Type B pancreatic cell (in vitro differentiated cells): ENCODE measurements at regions not wholly inside any gene's neighbourhood (a gene's known extent, or its start where the extent isn't known, plus 50 kb on each side); places are given as distances from the start of the nearest gene placed in this dataset.

Source experiments
- DNase-seq: peaks from one replicate; pipeline ENCODE4 v3.0.0; 2021; ENCODE audit warnings: mixed read lengths; ENCODE audit not compliant: unreplicated experiment; ENCODE audit errors: extremely low spot score
- H3K27ac Mint-ChIP-seq: 2 replicates; pipeline ENCODE4 v1.8.0; 2021; ENCODE audit warnings: mild to moderate bottlenecking, mixed read lengths
- H3K27me3 Mint-ChIP-seq: 2 replicates; pipeline ENCODE4 v1.8.0; 2021; ENCODE audit warnings: mixed read lengths
- H3K36me3 Mint-ChIP-seq: 2 replicates; pipeline ENCODE4 v1.8.0; 2021; ENCODE audit warnings: mixed read lengths
- H3K4me1 Mint-ChIP-seq: one replicate; pipeline ENCODE4 v1.8.0; 2021; ENCODE audit warnings: mixed read lengths; ENCODE audit not compliant: unreplicated experiment
- H3K4me3 Mint-ChIP-seq: 2 replicates; pipeline ENCODE4 v1.8.0; 2021; ENCODE audit warnings: mild to moderate bottlenecking, mixed read lengths
- H3K9me3 Mint-ChIP-seq: 2 replicates; pipeline ENCODE4 v1.8.0; 2021; ENCODE audit warnings: mixed read lengths
- TF ChIP-seq, protein P1 (sequence below): fragments of 200-600 bp; sonication (generic); conservative IDR thresholded peaks from 2 replicates; pipeline ENCODE4 v1.5.0; 2021; ENCODE audit warnings: antibody characterized with exemption, mild to moderate bottlenecking

DNA sequence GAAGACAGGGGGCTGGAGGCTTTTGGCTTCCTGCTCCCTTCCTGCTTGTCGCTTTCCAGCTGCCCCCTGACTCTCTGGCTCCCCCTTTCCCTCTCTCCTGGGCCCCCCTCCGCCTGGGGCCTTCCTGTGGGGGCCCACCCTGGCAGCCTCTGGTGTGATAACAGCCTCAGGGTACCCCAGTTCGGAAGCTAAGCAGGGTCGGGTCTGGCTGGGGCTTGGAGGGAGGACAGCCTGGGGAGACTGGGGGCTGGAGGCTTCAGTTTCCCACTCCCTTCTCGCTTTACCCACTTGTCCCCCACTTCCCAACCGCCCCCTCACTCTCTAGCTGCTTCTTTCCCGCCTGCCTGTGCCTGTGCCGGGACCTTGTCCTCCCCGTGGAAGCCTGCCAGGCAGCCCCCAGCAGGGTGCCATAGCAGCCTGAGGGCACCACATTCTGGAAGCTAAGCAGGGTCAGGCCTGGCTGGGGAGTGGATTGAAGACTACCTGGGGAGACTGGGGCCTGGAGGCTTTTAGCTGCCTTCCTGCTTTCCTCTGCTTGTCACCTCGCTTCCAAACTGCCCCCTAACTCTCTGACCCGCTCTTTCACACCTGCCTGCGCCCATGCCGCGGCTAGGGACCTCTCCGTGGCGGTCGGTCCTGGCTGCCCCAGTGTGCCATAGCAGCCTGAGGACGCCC lies 2275.5 kb downstream of the TP53TG3F start:
- TF ChIP-seq, protein P1, sequence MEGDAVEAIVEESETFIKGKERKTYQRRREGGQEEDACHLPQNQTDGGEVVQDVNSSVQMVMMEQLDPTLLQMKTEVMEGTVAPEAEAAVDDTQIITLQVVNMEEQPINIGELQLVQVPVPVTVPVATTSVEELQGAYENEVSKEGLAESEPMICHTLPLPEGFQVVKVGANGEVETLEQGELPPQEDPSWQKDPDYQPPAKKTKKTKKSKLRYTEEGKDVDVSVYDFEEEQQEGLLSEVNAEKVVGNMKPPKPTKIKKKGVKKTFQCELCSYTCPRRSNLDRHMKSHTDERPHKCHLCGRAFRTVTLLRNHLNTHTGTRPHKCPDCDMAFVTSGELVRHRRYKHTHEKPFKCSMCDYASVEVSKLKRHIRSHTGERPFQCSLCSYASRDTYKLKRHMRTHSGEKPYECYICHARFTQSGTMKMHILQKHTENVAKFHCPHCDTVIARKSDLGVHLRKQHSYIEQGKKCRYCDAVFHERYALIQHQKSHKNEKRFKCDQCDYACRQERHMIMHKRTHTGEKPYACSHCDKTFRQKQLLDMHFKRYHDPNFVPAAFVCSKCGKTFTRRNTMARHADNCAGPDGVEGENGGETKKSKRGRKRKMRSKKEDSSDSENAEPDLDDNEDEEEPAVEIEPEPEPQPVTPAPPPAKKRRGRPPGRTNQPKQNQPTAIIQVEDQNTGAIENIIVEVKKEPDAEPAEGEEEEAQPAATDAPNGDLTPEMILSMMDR = no peak
- H3K9me3 Mint-ChIP-seq = peaks cover 36% of the 10 kb centered on the region
- no peaks in the 10 kb centered on the region for H3K4me1 Mint-ChIP-seq
- H3K27me3 Mint-ChIP-seq = no peaks in the 10 kb centered on the region
- no peak for DNase-seq
- H3K4me3 Mint-ChIP-seq = no peak overlapping the region
- H3K36me3 Mint-ChIP-seq = no peaks in the 10 kb centered on the region
- no peak overlapping the region for H3K27ac Mint-ChIP-seq

DNA sequence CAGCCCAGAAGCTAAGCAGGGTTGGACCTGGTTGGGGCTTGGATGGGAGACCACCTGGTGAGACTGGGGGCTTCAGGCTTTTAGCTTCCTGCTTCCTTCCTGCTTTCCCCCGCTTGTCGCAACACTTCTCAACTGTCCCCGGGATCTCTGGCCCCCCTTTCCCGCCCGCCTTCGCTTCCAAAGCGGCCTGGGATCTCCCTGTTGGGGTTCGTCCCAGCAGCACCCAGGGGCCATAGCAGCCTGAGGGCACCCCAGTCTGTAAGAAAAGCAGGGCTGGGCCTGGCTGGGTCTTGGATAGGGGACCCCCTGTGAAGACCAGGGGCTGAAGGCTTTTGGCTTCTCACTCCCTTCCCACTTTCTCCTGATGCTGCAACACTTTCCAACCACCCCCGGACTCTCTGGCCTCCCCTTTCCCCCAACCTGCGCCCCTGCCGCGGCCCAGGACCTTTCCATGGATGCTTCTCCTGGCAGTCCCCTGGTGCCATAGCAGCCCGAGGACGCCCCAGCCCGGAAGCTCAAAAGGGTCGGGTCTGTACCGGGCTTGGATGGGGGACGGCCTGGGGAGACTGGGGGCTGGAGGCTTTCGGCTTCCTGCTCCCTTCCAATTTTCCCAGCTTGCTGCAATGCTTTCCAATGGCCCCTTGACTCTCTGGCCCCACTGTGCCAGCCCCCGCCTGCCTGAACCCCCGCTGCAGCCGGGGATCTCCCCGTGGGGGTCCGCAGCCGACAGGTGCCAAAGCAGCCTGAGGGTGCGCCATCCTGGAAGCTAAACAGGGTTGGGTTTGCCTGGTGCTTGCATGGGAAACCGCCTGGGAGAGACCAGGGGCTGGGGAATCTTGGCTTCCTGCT lies 2276.2 kb downstream of the TP53TG3F start:
- Mint-ChIP-seq H3K9me3 (peaks cover 40% of the 10 kb centered on the region), H3K27ac (no peak overlapping the region), H3K36me3 (no peaks in the 10 kb centered on the region), H3K4me1 (no peaks in the 10 kb centered on the region), H3K4me3 (no peak overlapping the region), H3K27me3 (no peaks in the 10 kb centered on the region)
- TF ChIP-seq, protein P1 = no peak
- peak; percentile 68 for DNase-seq

DNA sequence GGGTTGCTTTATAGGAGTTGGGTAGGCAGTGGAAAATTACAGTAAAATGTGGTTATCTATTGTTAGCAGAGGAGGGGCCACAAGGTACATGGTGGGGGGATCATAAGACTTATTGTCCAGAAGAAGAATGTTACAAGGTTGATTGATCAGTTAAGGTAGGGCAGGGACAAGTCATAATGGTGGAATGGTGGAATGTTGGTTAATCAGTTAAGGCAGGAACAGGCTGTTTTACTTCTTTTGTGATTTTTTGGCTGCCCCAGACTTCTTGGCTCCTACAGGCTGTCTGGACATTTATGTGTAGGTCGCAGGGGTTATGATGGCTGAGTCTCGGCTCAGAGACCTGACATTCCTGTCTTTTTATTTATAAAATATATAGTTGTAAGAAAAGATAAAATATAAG lies 2277.1 kb downstream of the TP53TG3F start:
- no peaks in the 10 kb centered on the region for H3K36me3 Mint-ChIP-seq
- no peaks in the 10 kb centered on the region for H3K4me1 Mint-ChIP-seq
- DNase-seq = no peak
- peaks cover 40% of the 10 kb centered on the region for H3K9me3 Mint-ChIP-seq
- no peaks in the 10 kb centered on the region for H3K27me3 Mint-ChIP-seq
- no peak overlapping the region for H3K4me3 Mint-ChIP-seq
- no peak overlapping the region for H3K27ac Mint-ChIP-seq
- TF ChIP-seq, protein P1 = no peak

DNA sequence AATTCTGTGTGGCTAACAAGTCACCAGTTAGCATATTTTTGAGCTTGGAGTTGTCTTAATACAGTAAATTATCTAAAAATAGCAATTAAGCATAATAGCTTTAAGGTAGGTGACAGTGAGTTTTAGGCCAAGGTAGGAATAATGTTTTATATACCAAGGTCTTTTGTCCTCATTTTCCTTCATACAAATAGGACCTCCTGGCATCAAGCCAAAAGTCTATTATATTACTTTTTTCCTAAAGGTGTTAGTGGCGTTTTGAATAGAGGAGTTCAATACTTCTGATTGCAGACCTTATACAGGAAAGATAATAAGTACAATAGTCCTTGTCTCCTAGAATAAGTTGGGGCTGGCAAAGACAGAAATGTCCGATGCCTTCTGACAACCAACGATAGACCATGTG lies 2277.7 kb downstream of the TP53TG3F start:
- H3K4me1 Mint-ChIP-seq = no peaks in the 10 kb centered on the region
- no peak overlapping the region for H3K4me3 Mint-ChIP-seq
- DNase-seq = no peak
- no peaks in the 10 kb centered on the region for H3K27me3 Mint-ChIP-seq
- H3K9me3 Mint-ChIP-seq = peaks cover 45% of the 10 kb centered on the region
- no peaks in the 10 kb centered on the region for H3K36me3 Mint-ChIP-seq
- TF ChIP-seq, protein P1 = no peak
- no peak overlapping the region for H3K27ac Mint-ChIP-seq

DNA sequence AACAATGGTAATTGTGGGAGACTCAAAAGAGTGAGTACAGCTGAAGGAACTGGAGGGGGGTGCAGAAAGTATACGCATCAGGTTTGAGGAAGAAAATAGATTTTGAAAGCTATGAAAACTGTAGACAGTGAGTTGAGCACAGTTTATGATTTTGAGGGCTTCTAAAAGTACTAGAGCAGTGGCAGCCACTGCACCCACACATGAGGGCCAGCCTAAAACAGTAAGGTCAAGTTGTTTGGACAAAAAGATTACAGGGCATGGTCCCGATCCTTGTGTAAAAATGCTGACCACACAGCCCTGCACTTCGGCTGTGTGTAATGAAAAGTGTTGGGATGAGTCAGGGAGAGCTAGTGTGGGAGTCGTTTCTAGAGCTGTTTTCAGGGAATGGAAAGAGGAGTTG lies 2282.1 kb downstream of the TP53TG3F start:
- H3K27me3 Mint-ChIP-seq = no peaks in the 10 kb centered on the region
- H3K36me3 Mint-ChIP-seq = no peaks in the 10 kb centered on the region
- no peaks in the 10 kb centered on the region for H3K4me1 Mint-ChIP-seq
- no peak for DNase-seq
- TF ChIP-seq, protein P1 = no peak
- H3K4me3 Mint-ChIP-seq = no peak overlapping the region
- H3K9me3 Mint-ChIP-seq = peaks cover 52% of the 10 kb centered on the region
- no peak overlapping the region for H3K27ac Mint-ChIP-seq
